GM10266 (cell line): ENCODE measurements at regions not wholly inside any gene's neighbourhood (a gene's known extent, or its start where the extent isn't known, plus 50 kb on each side); places are given as distances from the start of the nearest gene placed in this dataset.

Source experiments
- DNase-seq: peaks from one replicate; pipeline ENCODE4 v3.0.0; 2012; ENCODE audit errors: extremely low spot score
- CTCF ChIP-seq: IDR thresholded peaks from 2 replicates; pipeline ENCODE4 v1.5.1; 2012; ENCODE audit warnings: mild to moderate bottlenecking, low read depth; ENCODE audit not compliant: control insufficient read depth, insufficient read depth; ENCODE audit errors: missing control alignments

- no peak for TF ChIP-seq CTCF
- no peak for DNase-seq
These were observed 87.7 kb upstream of the AKIP1 start for GRCh38 chr11:8823174-8823742.

GRCh38 chr11:8826139-8826786 lies 84.7 kb upstream of the AKIP1 start:
- DNase-seq: no peak
- no peak for TF ChIP-seq CTCF

- no peak for DNase-seq
- TF ChIP-seq CTCF: no peak
These were observed 84.0 kb upstream of the AKIP1 start for GRCh38 chr11:8826901-8827560.

- no peak for DNase-seq
These were observed 82.9 kb upstream of the AKIP1 start for GRCh38 chr11:8828046-8828445.

GRCh38 chr11:8828580-8829361 lies 82.2 kb upstream of the AKIP1 start:
- DNase-seq: no peak
- TF ChIP-seq CTCF: no peak

More at GRCh38 chr11:8828046-8828445, 82.9 kb upstream of the AKIP1 start:
- no peak for TF ChIP-seq CTCF

- no peak for TF ChIP-seq CTCF
- no peak for DNase-seq
These were observed 81.4 kb upstream of the AKIP1 start for GRCh38 chr11:8829556-8829955.
